NCI-H2107 treated with DMSO at 0.1 percent for 48 hours (cell line): ENCODE measurements at regions not wholly inside any gene's neighbourhood (a gene's known extent, or its start where the extent isn't known, plus 50 kb on each side); places are given as distances from the start of the nearest gene placed in this dataset.

Experiments used
- DNase-seq: peaks from one replicate; lab custom pipeline; 2025; ENCODE audit not compliant: unreplicated experiment; lab: John Stamatoyannopoulos, UW

DNA sequence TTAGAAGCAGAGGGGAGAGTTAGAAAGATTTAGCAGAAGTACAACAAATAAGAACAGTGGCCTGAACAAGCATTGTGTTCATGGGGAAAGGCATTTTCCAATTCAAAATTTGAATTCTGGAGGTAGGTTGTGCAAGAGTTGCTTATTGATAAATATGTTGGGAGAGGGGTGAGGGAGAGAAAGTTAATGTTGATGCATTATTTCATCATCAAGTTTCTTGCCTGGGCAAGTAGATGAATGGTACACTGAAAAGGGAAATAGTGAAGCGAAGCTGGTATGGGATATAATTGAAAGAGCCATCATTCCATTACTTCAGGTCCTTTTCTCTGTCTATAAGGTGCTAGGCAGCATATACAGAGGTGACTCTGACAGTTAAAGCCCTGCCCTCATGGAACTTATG is 288.9 kb upstream of the GBE1 start:
- no peak for DNase-seq

DNA sequence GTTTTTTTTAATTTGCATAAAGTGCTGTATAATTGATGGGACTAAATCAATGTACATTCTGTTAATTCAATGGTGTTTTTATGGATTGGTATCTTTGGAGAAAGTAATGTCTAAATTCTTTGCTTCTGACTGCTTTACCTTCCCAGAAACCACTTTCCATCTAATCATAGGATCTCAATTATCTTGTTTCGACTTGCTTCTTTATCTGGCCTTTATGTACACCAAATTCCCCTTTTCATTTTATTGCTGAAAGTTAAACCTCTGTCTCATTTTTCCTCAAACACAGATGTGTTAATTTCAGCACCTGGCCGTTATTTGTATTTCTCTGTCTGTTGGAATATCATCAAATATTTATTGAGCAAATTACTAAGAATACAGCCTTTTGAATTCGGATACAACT is 287.3 kb upstream of the GBE1 start:
- no peak for DNase-seq

GRCh38 chr3:82044930-82045705 is 283.7 kb upstream of the GBE1 start:
- DNase-seq = peak; percentile 39

- no peak for DNase-seq
Observed at GRCh38 chr3:82038556-82038955, 277.1 kb upstream of the GBE1 start.

- DNase-seq = no peak
Observed at GRCh38 chr3:82033186-82033585, 271.7 kb upstream of the GBE1 start.

- no peak for DNase-seq
Observed at GRCh38 chr3:82031596-82031995, 270.2 kb upstream of the GBE1 start.

GRCh38 chr3:82030916-82031315 is 269.5 kb upstream of the GBE1 start:
- DNase-seq = peak; percentile 89

DNA sequence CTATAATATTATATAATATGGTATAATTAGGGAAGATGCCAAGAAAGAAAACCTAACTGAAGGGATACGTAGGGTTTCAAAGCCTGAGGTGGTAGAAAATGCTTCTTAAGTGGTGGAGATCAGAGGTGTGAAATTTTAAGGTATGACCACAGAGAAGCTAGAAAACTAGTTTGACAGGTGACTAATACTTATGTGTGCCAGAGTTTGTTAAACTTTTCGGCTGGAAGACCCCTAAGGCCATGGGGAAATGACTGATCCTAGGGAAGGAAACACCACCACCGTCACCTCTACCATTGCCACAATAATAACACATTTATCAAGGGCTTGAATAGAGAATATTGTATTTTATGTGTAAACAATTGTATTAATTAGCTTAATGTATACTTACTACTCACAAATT is 261.4 kb upstream of the GBE1 start:
- DNase-seq = no peak

GRCh38 chr3:82020282-82020681 is 258.8 kb upstream of the GBE1 start:
- DNase-seq = no peak

- DNase-seq = no peak
Observed at GRCh38 chr3:82015241-82015640, 253.8 kb upstream of the GBE1 start.

GRCh38 chr3:82012775-82013174 is 251.3 kb upstream of the GBE1 start:
- DNase-seq = no peak

DNA sequence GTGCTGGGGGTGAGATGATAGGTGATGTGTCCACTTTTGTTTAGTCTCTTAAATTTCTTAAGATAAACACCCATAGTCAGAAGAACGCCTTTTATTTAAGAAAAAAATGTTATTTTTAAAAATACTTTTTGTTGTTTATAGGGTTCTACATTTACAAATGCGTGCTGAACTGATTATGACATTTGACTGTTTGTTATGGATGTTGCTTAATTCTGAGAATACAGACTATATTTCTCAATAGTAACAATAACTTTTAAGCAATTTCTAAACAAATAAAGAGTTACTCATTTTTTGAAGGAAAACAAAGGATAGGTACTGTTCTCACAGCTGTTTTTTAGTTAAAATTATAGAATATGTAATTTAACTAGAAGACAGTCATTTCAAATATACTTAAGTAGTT is 249.9 kb upstream of the GBE1 start:
- no peak for DNase-seq

DNA sequence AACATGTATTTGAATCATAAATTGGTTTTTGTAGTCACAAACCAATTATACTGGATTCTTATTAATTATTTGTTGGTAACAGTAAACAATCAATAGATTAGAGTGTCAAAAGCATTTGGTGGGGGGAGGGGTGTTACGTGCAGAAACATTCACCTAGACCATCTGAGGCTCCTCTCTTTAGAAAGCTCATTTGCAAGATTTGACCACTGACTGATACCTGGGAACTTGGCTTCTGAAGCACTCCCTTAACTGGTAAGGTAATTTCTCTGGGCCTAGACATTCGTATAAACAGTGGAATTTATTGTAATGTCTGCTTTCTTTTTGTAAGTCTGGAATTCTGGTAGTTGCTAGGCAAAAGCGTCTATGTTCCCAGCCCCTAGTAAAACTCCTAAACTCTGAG is 243.8 kb upstream of the GBE1 start:
- DNase-seq = no peak

GRCh38 chr3:82004266-82004665 is 242.8 kb upstream of the GBE1 start:
- DNase-seq = peak; percentile 38

DNA sequence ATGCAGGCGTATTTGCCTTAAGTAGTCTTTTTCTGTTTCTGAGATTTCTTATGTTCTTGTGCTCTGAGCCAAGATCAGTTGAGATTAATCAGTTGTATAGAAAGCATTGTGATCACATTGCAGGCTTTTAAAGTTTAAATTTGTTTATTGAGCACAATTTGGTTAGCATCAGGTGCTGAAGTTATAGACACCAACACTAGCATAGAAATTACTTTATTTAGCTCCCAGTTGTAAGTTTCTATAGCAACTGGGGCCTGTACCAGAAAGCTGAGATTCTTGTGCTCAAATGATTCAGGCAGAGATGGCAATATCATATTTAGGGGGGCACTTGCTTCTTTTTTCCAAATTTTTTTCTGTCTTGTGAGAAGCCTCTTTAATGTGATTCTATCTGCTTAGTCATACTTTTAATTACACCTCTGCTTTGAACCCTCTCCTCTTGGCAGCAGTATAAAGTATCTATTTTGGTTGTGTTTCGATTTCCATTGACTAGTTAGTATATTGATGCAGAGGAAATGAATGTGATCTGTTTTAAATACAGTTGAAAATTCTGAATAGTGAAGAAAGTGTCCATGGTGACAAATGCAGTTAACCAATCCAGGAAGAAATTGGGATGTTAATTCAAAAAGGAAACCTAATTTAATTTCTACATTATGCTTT is 241.7 kb upstream of the GBE1 start:
- DNase-seq = peak; percentile 15

DNA sequence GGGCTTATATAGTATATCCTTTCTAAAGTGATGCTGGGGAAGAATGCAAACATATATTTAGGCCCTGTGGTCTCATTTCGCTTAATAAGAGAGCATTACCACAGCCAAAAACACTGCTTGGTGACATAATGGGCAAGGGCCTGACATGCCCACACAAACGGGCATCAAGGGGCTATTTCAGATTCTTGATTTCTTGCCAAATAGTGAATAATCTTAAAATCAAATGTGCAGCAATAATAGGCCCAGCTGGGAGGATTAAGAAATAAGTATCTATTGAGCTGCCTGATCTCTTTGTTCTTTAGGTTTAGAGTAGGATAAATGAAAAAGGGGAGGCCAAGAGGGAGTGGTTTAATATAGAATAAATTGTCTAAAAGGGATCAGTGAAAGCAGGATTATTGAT is 241.0 kb upstream of the GBE1 start:
- DNase-seq = peak; percentile 66

GRCh38 chr3:82001276-82001923 is 240.0 kb upstream of the GBE1 start:
- peak; percentile 87 for DNase-seq

- peak; percentile 82 for DNase-seq
Observed at GRCh38 chr3:82000773-82001172, 239.3 kb upstream of the GBE1 start.

DNA sequence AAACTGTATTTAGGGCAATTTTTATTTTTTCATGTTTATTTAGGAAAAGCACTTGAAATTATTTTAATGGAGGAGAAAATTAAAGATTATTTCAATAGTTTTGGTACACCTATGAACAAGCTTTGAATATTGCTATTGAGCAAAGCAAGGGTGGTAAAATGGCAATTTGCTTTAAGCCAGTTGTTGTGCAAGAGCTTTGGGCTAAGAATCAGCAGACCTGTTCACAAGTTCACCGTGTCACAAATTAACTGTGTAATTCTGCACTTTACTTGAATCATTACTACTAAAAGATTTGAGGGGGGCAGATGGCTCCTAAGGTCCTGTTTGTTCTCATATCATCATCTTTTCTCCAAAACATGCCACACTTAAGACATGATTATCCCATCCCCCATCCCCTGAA is 238.9 kb upstream of the GBE1 start:
- DNase-seq = no peak

GRCh38 chr3:81998907-81999306 is 237.5 kb upstream of the GBE1 start:
- no peak for DNase-seq

DNA sequence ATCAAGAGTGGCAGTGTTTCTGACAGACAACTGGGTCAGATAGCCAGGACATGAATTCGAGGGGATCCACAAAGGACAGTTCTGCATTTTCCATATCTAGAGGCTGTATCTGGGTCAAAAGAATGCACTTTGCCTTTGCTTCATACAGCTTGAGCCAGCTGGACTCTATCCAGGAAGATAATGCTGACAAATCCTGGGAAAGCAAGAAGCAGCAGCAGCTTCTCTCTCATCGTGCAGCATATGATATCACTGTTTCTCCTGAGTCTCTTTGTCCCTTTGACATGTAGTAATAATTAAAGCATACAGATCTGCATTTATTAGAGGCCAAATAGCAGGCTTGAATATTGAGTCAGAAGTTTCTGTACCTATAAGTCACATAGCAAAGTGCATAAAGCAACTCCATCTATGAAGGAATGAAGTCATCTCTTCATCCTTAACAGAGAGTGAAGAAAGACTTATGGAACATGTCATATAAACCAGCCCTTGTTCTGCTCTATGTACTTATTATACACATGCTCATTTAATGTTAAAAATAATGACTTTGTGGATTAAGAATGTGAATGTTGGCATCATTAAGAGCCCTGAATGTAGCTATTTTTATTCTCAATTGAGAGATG is 236.8 kb upstream of the GBE1 start:
- no peak for DNase-seq

- DNase-seq = no peak
Observed at GRCh38 chr3:81997390-81997789, 235.9 kb upstream of the GBE1 start.
